ENCODE measurements at regions not wholly inside any gene's neighbourhood (a gene's known extent, or its start where the extent isn't known, plus 50 kb on each side); places are given as distances from the start of the nearest gene placed in this dataset.

GRCh38 chr2:78710632-78711375, 314.7 kb upstream of the REG3G start:
- POLR2A ChIA-PET (ENCODE audit: unreplicated experiment), result no interaction called here
- Histone ChIP-seq H3K9me1 (ENCODE audit: insufficient read depth, low read length) (no peaks in the 10 kb centered on the region), H3K14ac (replicated peaks; ENCODE audit: low read depth, low read length) (no peak overlapping the region), H3K27me3 (ENCODE audit: control insufficient read depth, insufficient read depth, low read length) (no peaks in the 10 kb centered on the region), H2AK9ac (replicated peaks; ENCODE audit: low read depth, low read length, poor library complexity) (no peak overlapping the region), H4K8ac (ENCODE audit: low read depth in 2 of 2, low read length in 2 of 2) (no peak overlapping the region), H3K4me3 (ENCODE audit: insufficient read depth, low read depth, low read length) (no peak overlapping the region), H2AK5ac (ENCODE audit: low read depth, low read length) (no peak overlapping the region), H3K4me1 (ENCODE audit: control insufficient read depth, insufficient read depth, low read length) (no peaks in the 10 kb centered on the region), H2BK20ac (ENCODE audit: low read depth, low read length) (no peak overlapping the region), H3K23ac (ENCODE audit: low read depth, low read length) (no peak overlapping the region), H4K91ac (ENCODE audit: insufficient read depth, low read depth, low read length) (no peak overlapping the region), H3K36me3 (ENCODE audit: control insufficient read depth, insufficient read depth, low read length) (no peaks in the 10 kb centered on the region), H3K56ac (ENCODE audit: extremely low read depth, insufficient read depth, low read length) (no peak overlapping the region), H3K9me3 (ENCODE audit: control insufficient read depth, insufficient read depth, low read length) (peaks cover 2% of the 10 kb centered on the region; the same call in 1 of the 2 replicates), H2BK15ac (ENCODE audit: low read depth, low read length) (no peak overlapping the region), H3K4me2 (ENCODE audit: low read depth, low read length) (no peak overlapping the region), H3K18ac (ENCODE audit: low read depth, low read length) (no peak overlapping the region), H3K4ac (ENCODE audit: low read depth, low read length) (no peak overlapping the region), H4K5ac (ENCODE audit: low read depth, low read length) (no peak overlapping the region), H4K20me1 (ENCODE audit: insufficient read depth, low read length) (no peaks in the 10 kb centered on the region), H3K79me1 (ENCODE audit: low read depth in 1 of 2, low read length in 2 of 2) (no peaks in the 10 kb centered on the region), H3K27ac (ENCODE audit: insufficient read depth, low read length) (no peak overlapping the region), H2AFZ (replicated peaks; ENCODE audit: low read length, poor library complexity) (no peak overlapping the region), H3K9ac (ENCODE audit: low read depth, low read length) (no peak overlapping the region), H2BK5ac (ENCODE audit: low read depth, low read length, poor library complexity, severe bottlenecking) (no peak overlapping the region), H2BK120ac (ENCODE audit: low read depth, low read length) (no peak overlapping the region)
- in situ Hi-C loops (cut with MboI; ENCODE audit: low sequenced_read_pairs), result no loop called here
- no peak for TF ChIP-seq MAZ (IDR thresholded peaks at IDR 0.05; ENCODE audit: borderline replicate concordance, low read depth, low read length)
- TF ChIP-seq BHLHE40 (IDR thresholded peaks at IDR 0.05; ENCODE audit: low read depth, low read length), result no peak
- TF ChIP-seq FOS (IDR thresholded peaks at IDR 0.05; ENCODE audit: low read depth, low read length), result no peak
- TF ChIP-seq MAFK (IDR thresholded peaks at IDR 0.05; ENCODE audit: low read depth, low read length), result no peak
- no peak for TF ChIP-seq SMC3 (IDR thresholded peaks at IDR 0.05; ENCODE audit: low read depth, low read length)
- CTCF ChIA-PET, result no interaction called here
- DNase-seq (no peak), ATAC-seq (ENCODE audit: low read depth) (no peak)
- no TSS peak for BruUV-seq (replicated peaks)
- dilution Hi-C loops (cut with HindIII; ENCODE audit: low sequenced_read_pairs, unreplicated experiment), result no loop called here
- intact Hi-C loops (cut with micrococcal nuclease), result no loop called here
- WGBS, 2 experiments (ENCODE audit: extremely low coverage in 2 of 2, insufficient read length in 1 of 2), result no CpG with 5 or more reads among the region's 1 CpG

Data from IMR-90 (cell line).